ENCODE measurements at regions not wholly inside any gene's neighbourhood (a gene's known extent, or its start where the extent isn't known, plus 50 kb on each side); places are given as distances from the start of the nearest gene placed in this dataset.
"Not testable (repeated sequence)": the region's sequence is repeated elsewhere in the genome, so short reads cannot be mapped to it uniquely, and the experiment has no call there.

DNA sequence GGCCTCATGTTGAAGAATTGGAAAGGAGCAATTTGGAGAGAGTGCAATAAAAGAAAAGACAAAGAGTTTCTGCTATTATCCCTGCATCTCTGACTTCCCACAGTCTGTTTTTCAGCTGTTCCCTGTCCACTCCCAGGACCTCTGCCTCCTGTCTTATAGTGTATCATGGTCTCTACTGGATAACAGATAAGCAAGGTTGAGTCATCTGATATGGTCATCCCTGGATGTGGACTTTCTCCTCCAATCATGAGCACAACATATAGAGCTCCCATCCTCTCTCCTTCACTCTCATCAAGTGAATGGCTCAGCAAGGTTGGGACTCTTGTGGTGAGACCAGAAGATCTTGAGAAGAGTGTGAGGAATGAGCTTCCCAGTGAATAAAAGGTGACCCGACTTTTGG lies 123.1 kb downstream of the PLCE1 start:
- Mint-ChIP-seq H3K4me1 (no peaks in the 10 kb centered on the region), H3K36me3 (ENCODE audit: low read depth) (no peaks in the 10 kb centered on the region), H3K4me3 (no peak overlapping the region), H3K27me3 (peaks cover 7% of the 10 kb centered on the region), H3K27ac (no peak overlapping the region), H3K9me3 (peaks cover 4% of the 10 kb centered on the region)
- intact Hi-C loops (cut with micrococcal nuclease), result no loop called here
- ChIA-PET POLR2A (no interaction called here), CTCF (no interaction called here)
- TF ChIP-seq, protein P1, sequence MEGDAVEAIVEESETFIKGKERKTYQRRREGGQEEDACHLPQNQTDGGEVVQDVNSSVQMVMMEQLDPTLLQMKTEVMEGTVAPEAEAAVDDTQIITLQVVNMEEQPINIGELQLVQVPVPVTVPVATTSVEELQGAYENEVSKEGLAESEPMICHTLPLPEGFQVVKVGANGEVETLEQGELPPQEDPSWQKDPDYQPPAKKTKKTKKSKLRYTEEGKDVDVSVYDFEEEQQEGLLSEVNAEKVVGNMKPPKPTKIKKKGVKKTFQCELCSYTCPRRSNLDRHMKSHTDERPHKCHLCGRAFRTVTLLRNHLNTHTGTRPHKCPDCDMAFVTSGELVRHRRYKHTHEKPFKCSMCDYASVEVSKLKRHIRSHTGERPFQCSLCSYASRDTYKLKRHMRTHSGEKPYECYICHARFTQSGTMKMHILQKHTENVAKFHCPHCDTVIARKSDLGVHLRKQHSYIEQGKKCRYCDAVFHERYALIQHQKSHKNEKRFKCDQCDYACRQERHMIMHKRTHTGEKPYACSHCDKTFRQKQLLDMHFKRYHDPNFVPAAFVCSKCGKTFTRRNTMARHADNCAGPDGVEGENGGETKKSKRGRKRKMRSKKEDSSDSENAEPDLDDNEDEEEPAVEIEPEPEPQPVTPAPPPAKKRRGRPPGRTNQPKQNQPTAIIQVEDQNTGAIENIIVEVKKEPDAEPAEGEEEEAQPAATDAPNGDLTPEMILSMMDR (IDR thresholded peaks at IDR 0.05), result no peak
- ATAC-seq (ENCODE audit: low read depth) (no peak), DNase-seq (no peak)

DNA sequence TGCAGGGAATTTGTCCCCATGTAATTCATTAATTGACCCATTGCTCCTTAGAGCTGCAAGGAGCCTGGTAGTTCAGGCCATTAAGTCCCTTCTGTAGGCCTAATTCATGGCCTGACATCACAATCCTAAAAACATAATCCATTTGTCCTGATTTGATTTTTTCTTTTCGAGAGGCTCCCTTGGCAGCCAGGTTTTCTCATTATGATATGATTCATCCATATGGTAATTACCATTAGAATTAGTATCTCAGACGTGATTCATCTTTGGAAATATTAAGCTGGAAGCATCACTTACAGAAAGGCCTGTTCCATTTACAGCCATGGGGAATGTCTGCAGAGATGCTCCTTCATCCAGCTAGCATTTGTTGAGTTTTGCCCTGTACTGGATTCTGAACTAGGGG lies 128.5 kb downstream of the PLCE1 start:
- POLR2A ChIA-PET, result no interaction called here
- no peaks in the 10 kb centered on the region for H3K4me1 Mint-ChIP-seq
- CTCF ChIA-PET, result no interaction called here
- intact Hi-C loops (cut with micrococcal nuclease), result no loop called here
- TF ChIP-seq, protein P1 (IDR thresholded peaks at IDR 0.05), result no peak
- no peak overlapping the region for H3K27ac Mint-ChIP-seq
- H3K9me3 Mint-ChIP-seq, result peaks cover 4% of the 10 kb centered on the region
- DNase-seq, result no peak
- no peak for ATAC-seq (ENCODE audit: low read depth)
- H3K4me3 Mint-ChIP-seq, result no peak overlapping the region
- H3K36me3 Mint-ChIP-seq (ENCODE audit: low read depth), result no peaks in the 10 kb centered on the region
- peaks cover 6% of the 10 kb centered on the region for H3K27me3 Mint-ChIP-seq

DNA sequence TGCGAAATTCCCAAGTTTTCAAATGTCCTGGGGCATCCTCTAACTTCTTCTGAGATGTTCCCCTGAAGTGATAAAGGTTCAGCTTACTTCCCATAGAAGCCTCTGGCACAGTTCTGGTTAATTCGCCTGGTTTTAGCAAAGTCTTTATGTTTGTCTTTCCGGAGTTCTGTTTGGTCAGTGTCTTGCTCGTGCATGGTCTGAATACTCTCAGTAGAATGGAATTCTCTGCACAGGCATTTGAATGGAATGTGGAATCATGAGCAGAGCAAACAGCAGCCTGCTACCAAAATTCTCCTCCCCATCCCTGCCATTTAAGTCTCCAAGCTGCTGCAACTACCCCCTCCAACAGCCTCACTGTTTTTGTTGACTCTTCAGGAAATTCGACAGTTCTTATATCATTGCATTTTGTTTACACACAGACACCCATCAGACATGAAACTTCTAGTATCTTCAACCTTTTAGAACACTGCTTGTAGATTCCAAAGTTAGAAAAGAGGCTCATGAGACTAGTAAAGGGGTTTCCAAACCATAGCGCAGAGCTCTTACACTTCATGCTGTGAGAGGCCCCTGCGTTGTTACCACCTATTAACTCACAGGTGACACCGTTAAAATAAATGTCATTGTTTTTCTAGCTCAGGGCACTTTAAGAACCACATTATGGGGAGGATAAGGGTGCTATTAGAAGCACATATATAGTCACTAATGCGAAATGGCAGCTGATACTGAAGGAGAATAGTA lies 129.7 kb downstream of the PLCE1 start:
- TF ChIP-seq, protein P1 (IDR thresholded peaks at IDR 0.05), result no peak
- Mint-ChIP-seq H3K4me3 (no peak overlapping the region), H3K27ac (no peak overlapping the region), H3K27me3 (peaks cover 5% of the 10 kb centered on the region), H3K36me3 (ENCODE audit: low read depth) (no peaks in the 10 kb centered on the region), H3K4me1 (no peaks in the 10 kb centered on the region), H3K9me3 (peaks cover 3% of the 10 kb centered on the region)
- no peak for ATAC-seq (ENCODE audit: low read depth)
- ChIA-PET CTCF (no interaction called here), POLR2A (no interaction called here)
- intact Hi-C loops (cut with micrococcal nuclease), result no loop called here
- DNase-seq, result no peak

DNA sequence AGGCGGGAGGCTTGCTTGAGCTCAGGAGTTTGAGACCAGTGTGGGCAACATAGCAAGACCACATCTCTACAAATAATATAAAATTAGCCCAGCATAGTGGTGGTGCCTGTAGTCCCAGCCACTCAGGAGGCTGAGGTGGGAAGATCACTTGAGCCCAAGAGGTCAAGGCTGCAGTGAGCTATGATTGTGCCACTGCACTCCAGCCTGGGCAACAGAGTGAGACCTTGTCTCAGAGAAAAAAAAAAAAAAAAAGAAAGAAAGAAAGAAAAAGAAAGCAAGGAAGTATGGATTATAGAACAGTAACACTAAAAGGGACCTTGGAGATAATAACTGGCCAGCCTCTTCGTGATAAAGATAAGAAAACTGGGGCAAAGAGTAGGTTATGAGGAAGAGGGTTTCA lies 130.4 kb downstream of the PLCE1 start:
- H3K9me3 Mint-ChIP-seq; H3K4me1 Mint-ChIP-seq; H3K27ac Mint-ChIP-seq; DNase-seq; ATAC-seq (ENCODE audit: low read depth); H3K27me3 Mint-ChIP-seq; CTCF ChIA-PET; POLR2A ChIA-PET; intact Hi-C loops (cut with micrococcal nuclease); H3K4me3 Mint-ChIP-seq; H3K36me3 Mint-ChIP-seq (ENCODE audit: low read depth): not testable (repeated sequence)

DNA sequence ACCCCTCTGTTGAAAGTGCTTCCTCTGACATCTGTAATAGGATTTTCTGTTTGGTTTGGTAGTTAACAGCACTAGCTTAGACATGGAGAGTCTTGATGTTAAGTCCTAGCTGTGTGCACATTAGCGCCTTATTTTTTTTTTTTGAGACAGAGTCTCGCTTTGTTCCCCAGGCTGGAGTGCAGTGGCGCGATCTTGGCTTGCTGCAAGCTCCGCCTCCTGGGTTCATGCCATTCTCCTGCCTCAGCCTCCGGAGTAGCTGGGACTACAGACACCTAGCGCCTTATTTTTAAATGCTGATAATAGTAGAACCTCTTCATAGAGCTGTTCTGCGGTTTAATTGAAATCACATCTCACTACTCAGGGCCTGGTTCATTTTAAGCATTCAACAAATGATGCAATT lies 131.5 kb downstream of the PLCE1 start:
- H3K9me3 Mint-ChIP-seq, POLR2A ChIA-PET: not testable (repeated sequence)

DNA sequence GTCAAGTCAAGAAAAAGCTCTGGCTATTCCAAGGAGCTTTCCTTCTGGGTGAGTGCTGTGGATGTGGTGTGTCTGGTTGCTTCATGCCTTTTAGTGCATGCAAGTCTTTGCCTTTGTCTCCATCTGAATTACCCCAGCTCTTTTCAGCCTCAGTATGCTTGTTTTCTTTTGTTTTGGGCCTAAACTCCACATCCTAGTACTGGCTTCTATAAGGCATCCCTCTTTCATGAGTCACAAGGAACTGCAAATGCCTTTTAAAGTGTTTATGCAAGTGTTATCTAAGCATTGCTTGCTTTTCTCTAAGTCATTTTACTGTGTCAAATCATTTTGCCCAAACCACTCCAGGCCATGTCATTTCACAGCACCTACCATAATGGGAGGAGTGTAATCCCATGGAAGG lies 132.1 kb downstream of the PLCE1 start:
- intact Hi-C loops (cut with micrococcal nuclease), result no loop called here
- Mint-ChIP-seq H3K27me3 (peaks cover 5% of the 10 kb centered on the region), H3K36me3 (ENCODE audit: low read depth) (no peaks in the 10 kb centered on the region), H3K9me3 (no peaks in the 10 kb centered on the region), H3K27ac (no peak overlapping the region), H3K4me1 (no peaks in the 10 kb centered on the region), H3K4me3 (no peak overlapping the region)
- no peak for DNase-seq
- ChIA-PET POLR2A (no interaction called here), CTCF (no interaction called here)
- ATAC-seq (ENCODE audit: low read depth), result no peak
- TF ChIP-seq, protein P1 (IDR thresholded peaks at IDR 0.05), result no peak

More for the DNA sequence above, 131.5 kb downstream of the PLCE1 start:
- H3K36me3 Mint-ChIP-seq (ENCODE audit: low read depth); H3K4me3 Mint-ChIP-seq; DNase-seq; H3K4me1 Mint-ChIP-seq; intact Hi-C loops (cut with micrococcal nuclease); CTCF ChIA-PET; ATAC-seq (ENCODE audit: low read depth); H3K27me3 Mint-ChIP-seq; H3K27ac Mint-ChIP-seq: not testable (repeated sequence)

All from activated B cell treated with CpG ODN at 0.5 μM for 24 hours (primary cell).